ENCODE measurements at regions not wholly inside any gene's neighbourhood (a gene's known extent, or its start where the extent isn't known, plus 50 kb on each side); places are given as distances from the start of the nearest gene placed in this dataset.

DNA sequence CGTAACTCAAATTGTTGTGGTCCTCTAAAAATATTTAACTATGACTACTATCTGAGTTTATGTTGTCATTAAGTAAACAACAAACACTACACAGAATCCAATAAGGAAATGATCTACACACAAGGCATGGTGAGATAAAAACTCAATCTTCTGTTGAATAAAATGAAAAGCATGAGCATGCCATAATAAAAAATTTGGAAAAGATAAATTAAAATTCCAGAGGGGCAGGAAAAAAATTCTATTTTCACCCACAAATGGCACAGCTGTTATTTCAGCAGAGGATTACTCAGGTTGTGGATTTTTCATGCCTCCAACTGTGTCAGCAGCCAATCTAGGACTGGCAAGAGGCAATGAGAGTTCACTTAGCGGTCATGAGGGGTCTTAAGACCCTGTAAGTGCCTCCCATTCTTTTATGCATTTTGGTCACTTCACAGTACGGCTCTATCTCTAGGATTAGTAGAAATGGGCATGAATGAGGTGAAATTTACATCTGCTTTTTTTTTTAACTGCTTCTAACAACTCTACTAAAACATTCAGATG, 639.8 kb upstream of the DIPK2B start:
- no peak for DNase-seq (ENCODE audit: extremely low spot score in 2 of 2)
- no peaks in the 10 kb centered on the region for H3K27me3 ChIP-seq
- no peak overlapping the region for H3K27ac ChIP-seq
- intact Hi-C loops (cut with DNase I), result no loop called here
- no peaks in the 10 kb centered on the region for H3K4me1 ChIP-seq
- H3K9me3 ChIP-seq, result no peaks in the 10 kb centered on the region
- no peak overlapping the region for H3K4me3 ChIP-seq
- H3K36me3 ChIP-seq, result no peaks in the 10 kb centered on the region
- TF ChIP-seq POLR2AphosphoS5 (IDR thresholded peaks at IDR 0.05; ENCODE audit: insufficient read depth in 1 of 2, low read depth in 1 of 2) (no peak), POLR2A (IDR thresholded peaks at IDR 0.05) (no peak)
- TF ChIP-seq, protein P1, sequence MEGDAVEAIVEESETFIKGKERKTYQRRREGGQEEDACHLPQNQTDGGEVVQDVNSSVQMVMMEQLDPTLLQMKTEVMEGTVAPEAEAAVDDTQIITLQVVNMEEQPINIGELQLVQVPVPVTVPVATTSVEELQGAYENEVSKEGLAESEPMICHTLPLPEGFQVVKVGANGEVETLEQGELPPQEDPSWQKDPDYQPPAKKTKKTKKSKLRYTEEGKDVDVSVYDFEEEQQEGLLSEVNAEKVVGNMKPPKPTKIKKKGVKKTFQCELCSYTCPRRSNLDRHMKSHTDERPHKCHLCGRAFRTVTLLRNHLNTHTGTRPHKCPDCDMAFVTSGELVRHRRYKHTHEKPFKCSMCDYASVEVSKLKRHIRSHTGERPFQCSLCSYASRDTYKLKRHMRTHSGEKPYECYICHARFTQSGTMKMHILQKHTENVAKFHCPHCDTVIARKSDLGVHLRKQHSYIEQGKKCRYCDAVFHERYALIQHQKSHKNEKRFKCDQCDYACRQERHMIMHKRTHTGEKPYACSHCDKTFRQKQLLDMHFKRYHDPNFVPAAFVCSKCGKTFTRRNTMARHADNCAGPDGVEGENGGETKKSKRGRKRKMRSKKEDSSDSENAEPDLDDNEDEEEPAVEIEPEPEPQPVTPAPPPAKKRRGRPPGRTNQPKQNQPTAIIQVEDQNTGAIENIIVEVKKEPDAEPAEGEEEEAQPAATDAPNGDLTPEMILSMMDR (IDR thresholded peaks at IDR 0.05), result no peak

DNA sequence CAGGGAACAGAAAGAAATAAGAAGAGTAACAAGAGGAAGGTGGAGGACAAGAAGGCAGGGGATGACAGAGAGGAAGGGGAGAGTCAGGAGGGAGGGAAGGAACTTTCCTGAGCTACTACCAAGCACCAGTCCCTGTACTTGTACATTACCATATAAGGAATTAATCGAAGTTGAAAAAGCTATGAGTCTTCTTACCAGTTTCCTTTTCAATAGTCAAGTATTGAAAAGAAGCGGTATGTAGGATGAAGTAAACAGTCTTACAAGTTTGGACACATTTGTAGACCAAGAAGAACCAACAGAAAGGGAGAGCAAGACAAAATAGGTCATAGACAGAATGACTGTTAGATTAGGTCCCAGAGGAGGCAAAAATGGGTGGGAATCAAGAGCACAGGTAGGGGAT, 629.7 kb upstream of the DIPK2B start:
- no peaks in the 10 kb centered on the region for H3K9me3 ChIP-seq
- no peak overlapping the region for H3K4me3 ChIP-seq
- H3K4me1 ChIP-seq, result no peaks in the 10 kb centered on the region
- intact Hi-C loops (cut with DNase I), result no loop called here
- TF ChIP-seq, protein P1 (IDR thresholded peaks at IDR 0.05), result no peak
- no peak for TF ChIP-seq POLR2AphosphoS5 (IDR thresholded peaks at IDR 0.05; ENCODE audit: insufficient read depth in 1 of 2, low read depth in 1 of 2)
- TF ChIP-seq POLR2A (IDR thresholded peaks at IDR 0.05), result no peak
- H3K27me3 ChIP-seq, result no peaks in the 10 kb centered on the region
- DNase-seq (ENCODE audit: extremely low spot score in 2 of 2), result no peak
- H3K36me3 ChIP-seq, result no peaks in the 10 kb centered on the region
- no peak overlapping the region for H3K27ac ChIP-seq

DNA sequence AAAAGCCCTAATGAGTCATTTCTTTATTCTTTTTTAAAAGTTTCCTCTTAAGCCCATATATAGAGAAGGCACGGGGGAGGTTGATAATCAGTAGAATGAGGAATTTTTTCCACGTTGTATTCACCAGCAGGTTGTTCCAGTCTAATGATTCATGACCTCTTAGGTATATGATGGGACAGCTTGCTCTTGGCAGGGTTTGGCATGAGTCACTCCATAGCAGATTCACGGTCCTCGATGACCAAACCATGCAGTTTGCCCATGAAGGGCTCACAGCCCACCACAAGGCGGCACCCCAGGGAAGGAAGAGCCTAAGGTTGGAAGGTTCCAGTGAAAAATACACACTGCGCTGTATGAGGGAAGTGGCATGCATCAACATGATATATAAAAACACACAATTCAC, 623.8 kb upstream of the DIPK2B start:
- Histone ChIP-seq H3K9me3 (no peaks in the 10 kb centered on the region), H3K27ac (no peak overlapping the region), H3K4me1 (no peaks in the 10 kb centered on the region), H3K4me3 (no peak overlapping the region), H3K27me3 (no peaks in the 10 kb centered on the region), H3K36me3 (no peaks in the 10 kb centered on the region)
- intact Hi-C loops (cut with DNase I), result no loop called here
- no peak for DNase-seq (ENCODE audit: extremely low spot score in 2 of 2)
- TF ChIP-seq, protein P1 (IDR thresholded peaks at IDR 0.05), result no peak
- TF ChIP-seq POLR2AphosphoS5 (IDR thresholded peaks at IDR 0.05; ENCODE audit: insufficient read depth in 1 of 2, low read depth in 1 of 2) (peak in 1 of 2 donors; percentile 11), POLR2A (IDR thresholded peaks at IDR 0.05) (no peak)

DNA sequence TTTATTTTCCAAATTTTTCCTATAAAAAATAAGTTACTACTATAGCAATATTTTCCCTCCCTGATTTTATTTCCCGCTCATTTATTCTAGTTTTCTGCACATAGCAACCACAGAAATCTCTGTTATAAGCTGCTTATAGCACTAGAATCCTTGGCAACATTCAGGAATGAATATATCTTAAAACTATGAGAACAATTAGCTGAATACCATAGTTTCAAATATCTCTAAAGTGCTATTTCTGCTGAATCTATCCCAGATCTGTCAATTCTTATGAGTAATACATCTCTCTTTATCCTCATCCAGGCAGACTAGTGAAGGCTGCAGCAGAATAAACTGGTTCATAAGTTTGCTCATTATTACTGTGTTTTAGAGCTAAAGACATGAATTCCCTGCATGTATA, 622.9 kb upstream of the DIPK2B start:
- H3K27ac ChIP-seq, result no peak overlapping the region

DNA sequence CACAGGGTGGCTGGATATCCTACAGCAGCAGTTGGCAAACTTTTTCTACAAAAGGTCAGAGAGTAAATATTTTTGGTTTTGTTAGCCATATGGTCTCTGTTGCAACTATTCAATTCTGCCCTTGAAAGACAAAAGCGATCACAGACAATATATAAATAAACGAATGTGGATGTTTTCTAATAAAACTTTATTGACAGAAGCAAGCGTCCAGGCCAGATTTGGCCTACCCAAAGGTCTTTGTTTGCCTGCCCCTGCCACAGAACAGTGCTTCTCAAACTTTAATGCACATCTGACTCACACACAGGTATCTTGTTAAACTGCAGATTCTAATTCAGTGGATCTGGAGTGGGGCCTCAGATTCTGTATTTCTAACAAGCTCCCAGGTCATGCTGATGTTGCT, 621.4 kb upstream of the DIPK2B start:
- TF ChIP-seq POLR2A (IDR thresholded peaks at IDR 0.05) (no peak), POLR2AphosphoS5 (IDR thresholded peaks at IDR 0.05; ENCODE audit: insufficient read depth in 1 of 2, low read depth in 1 of 2) (no peak)
- TF ChIP-seq, protein P1 (IDR thresholded peaks at IDR 0.05), result no peak
- no peaks in the 10 kb centered on the region for H3K9me3 ChIP-seq
- H3K27ac ChIP-seq, result no peak overlapping the region
- no peak overlapping the region for H3K4me3 ChIP-seq
- intact Hi-C loops (cut with DNase I), result no loop called here
- no peaks in the 10 kb centered on the region for H3K36me3 ChIP-seq
- no peak for DNase-seq (ENCODE audit: extremely low spot score in 2 of 2)
- H3K27me3 ChIP-seq, result no peaks in the 10 kb centered on the region
- no peaks in the 10 kb centered on the region for H3K4me1 ChIP-seq

More for the DNA sequence above, 622.9 kb upstream of the DIPK2B start:
- Histone ChIP-seq H3K4me3 (no peak overlapping the region), H3K9me3 (no peaks in the 10 kb centered on the region), H3K27me3 (no peaks in the 10 kb centered on the region), H3K36me3 (no peaks in the 10 kb centered on the region), H3K4me1 (no peaks in the 10 kb centered on the region)
- TF ChIP-seq POLR2AphosphoS5 (IDR thresholded peaks at IDR 0.05; ENCODE audit: insufficient read depth in 1 of 2, low read depth in 1 of 2) (no peak), POLR2A (IDR thresholded peaks at IDR 0.05) (no peak)
- TF ChIP-seq, protein P1 (IDR thresholded peaks at IDR 0.05), result no peak
- intact Hi-C loops (cut with DNase I), result no loop called here
- DNase-seq (ENCODE audit: extremely low spot score in 2 of 2), result no peak
